WTC11 (cell line): ENCODE measurements at regions not wholly inside any gene's neighbourhood (a gene's known extent, or its start where the extent isn't known, plus 50 kb on each side); places are given as distances from the start of the nearest gene placed in this dataset.

Experiments used
- ATAC-seq: fragments of 200-7000 bp; cut with Tn5 transposase; 2 replicates; pipeline ENCODE4 v1.10.0; 2021; ENCODE audit warnings: mild to moderate bottlenecking, moderate library complexity
- CTCF ChIA-PET: fragments of 300-600 bp; sonication (Branson Sonifier 250); formaldehyde crosslinking; loops from one replicate; lab custom pipeline; 2021; ENCODE audit warnings: antibody characterized with exemption; lab: Charles Lee
- POLR2A ChIA-PET: fragments of 350-600 bp; sonication (Branson Sonifier 250); formaldehyde crosslinking; loops from one replicate; lab custom pipeline; 2021; ENCODE audit warnings: antibody characterized with exemption; lab: Charles Lee
- DNase-seq: peaks from one replicate; pipeline ENCODE4 v3.0.0; 2021; ENCODE audit warnings: low spot score
- H3K27ac Mint-ChIP-seq: 2 replicates; pipeline ENCODE4 v1.8.0; 2021; ENCODE audit warnings: mixed read lengths
- H3K27me3 Mint-ChIP-seq: 2 replicates; pipeline ENCODE4 v1.8.0; 2021; ENCODE audit warnings: low read depth, mild to moderate bottlenecking, moderate library complexity, mixed read lengths
- H3K36me3 Mint-ChIP-seq: 2 replicates; pipeline ENCODE4 v1.8.0; 2021; ENCODE audit warnings: mixed read lengths
- H3K4me1 Mint-ChIP-seq: 2 replicates; pipeline ENCODE4 v1.8.0; 2022; ENCODE audit warnings: mixed read lengths
- H3K4me3 Mint-ChIP-seq: 2 replicates; pipeline ENCODE4 v1.8.0; 2021; ENCODE audit warnings: mild to moderate bottlenecking, moderate library complexity, mixed read lengths
- H3K9me3 Mint-ChIP-seq: 2 replicates; pipeline ENCODE4 v1.8.0; 2021; ENCODE audit warnings: mixed read lengths
- AFF4 ChIP-seq: sonication (generic); formaldehyde crosslinking; IDR thresholded peaks from 2 replicates; pipeline ENCODE4 v1.8.1; 2023; ENCODE audit warnings: mild to moderate bottlenecking, missing genetic modification reagents, borderline replicate concordance
- ATF6 ChIP-seq: sonication (generic); formaldehyde crosslinking; IDR thresholded peaks from 2 replicates; pipeline ENCODE4 v1.8.1; 2023; ENCODE audit warnings: mild to moderate bottlenecking, missing genetic modification reagents
- EMX1 ChIP-seq: fragments of 250-450 bp; sonication (Bioruptor Pico); IDR thresholded peaks from 2 replicates; pipeline ENCODE4 v1.8.0; 2021; ENCODE audit warnings: mild to moderate bottlenecking
- GRHL2 ChIP-seq: fragments of 250-450 bp; sonication (Bioruptor Pico); IDR thresholded peaks from 2 replicates; pipeline ENCODE4 v1.8.0; 2022; ENCODE audit warnings: mild to moderate bottlenecking, moderate library complexity; ENCODE audit not compliant: insufficient replicate concordance, severe bottlenecking
- IRF1 ChIP-seq: sonication (generic); formaldehyde crosslinking; IDR thresholded peaks from 2 replicates; pipeline ENCODE4 v1.8.0; 2023; ENCODE audit warnings: missing genetic modification reagents
- MAX ChIP-seq: sonication (generic); formaldehyde crosslinking; IDR thresholded peaks from 2 replicates; pipeline ENCODE4 v1.8.0; 2022; ENCODE audit warnings: mild to moderate bottlenecking, missing genetic modification reagents
- MXD4 ChIP-seq: fragments of 250-450 bp; sonication (Bioruptor Pico); IDR thresholded peaks from 2 replicates; pipeline ENCODE4 v1.8.0; 2021; ENCODE audit warnings: mild to moderate bottlenecking, moderate library complexity, borderline replicate concordance
- NFATC4 ChIP-seq: fragments of 250-450 bp; sonication (Bioruptor Pico); IDR thresholded peaks from 2 replicates; pipeline ENCODE4 v1.9.0; 2021; ENCODE audit warnings: mild to moderate bottlenecking
- NR1H2 ChIP-seq: sonication (generic); formaldehyde crosslinking; IDR thresholded peaks from 2 replicates; pipeline ENCODE4 v1.9.0; 2021; ENCODE audit warnings: mild to moderate bottlenecking, moderate library complexity, missing genetic modification reagents
- NR3C1 ChIP-seq: sonication (generic); formaldehyde crosslinking; conservative IDR thresholded peaks from 2 replicates; pipeline ENCODE4 v1.8.1; 2023; ENCODE audit warnings: low read depth, mild to moderate bottlenecking, missing genetic modification reagents
- SOX15 ChIP-seq: fragments of 250-450 bp; sonication (Bioruptor Pico); IDR thresholded peaks from 2 replicates; pipeline ENCODE4 v1.9.0; 2021; ENCODE audit warnings: mild to moderate bottlenecking
- TCF7 ChIP-seq: sonication (generic); formaldehyde crosslinking; IDR thresholded peaks from 2 replicates; pipeline ENCODE4 v1.8.0; 2022; ENCODE audit warnings: mild to moderate bottlenecking, low read depth, missing genetic modification reagents, moderate library complexity
- ZNF138 ChIP-seq: sonication (generic); formaldehyde crosslinking; conservative IDR thresholded peaks from 2 replicates; pipeline ENCODE4 v1.8.1; 2022; ENCODE audit warnings: mild to moderate bottlenecking, moderate library complexity, missing genetic modification reagents
- ZNF219 ChIP-seq: sonication (generic); formaldehyde crosslinking; IDR thresholded peaks from 2 replicates; pipeline ENCODE4 v1.8.0; 2023; ENCODE audit warnings: missing genetic modification reagents, mild to moderate bottlenecking, borderline replicate concordance
- ZNF263 ChIP-seq: sonication (generic); formaldehyde crosslinking; IDR thresholded peaks from 2 replicates; pipeline ENCODE4 v1.8.1; 2022; ENCODE audit warnings: low read depth, mild to moderate bottlenecking, moderate library complexity, missing genetic modification reagents
- TF ChIP-seq, protein P1 (sequence below): sonication (generic); formaldehyde crosslinking; IDR thresholded peaks from 2 replicates; pipeline ENCODE4 v1.8.0; 2022; ENCODE audit warnings: mild to moderate bottlenecking, missing genetic modification reagents
- TF ChIP-seq, protein P2 (sequence below): fragments of 250-450 bp; sonication (Bioruptor Pico); IDR thresholded peaks from 2 replicates; pipeline ENCODE4 v1.8.0; 2021; ENCODE audit warnings: mild to moderate bottlenecking

DNA sequence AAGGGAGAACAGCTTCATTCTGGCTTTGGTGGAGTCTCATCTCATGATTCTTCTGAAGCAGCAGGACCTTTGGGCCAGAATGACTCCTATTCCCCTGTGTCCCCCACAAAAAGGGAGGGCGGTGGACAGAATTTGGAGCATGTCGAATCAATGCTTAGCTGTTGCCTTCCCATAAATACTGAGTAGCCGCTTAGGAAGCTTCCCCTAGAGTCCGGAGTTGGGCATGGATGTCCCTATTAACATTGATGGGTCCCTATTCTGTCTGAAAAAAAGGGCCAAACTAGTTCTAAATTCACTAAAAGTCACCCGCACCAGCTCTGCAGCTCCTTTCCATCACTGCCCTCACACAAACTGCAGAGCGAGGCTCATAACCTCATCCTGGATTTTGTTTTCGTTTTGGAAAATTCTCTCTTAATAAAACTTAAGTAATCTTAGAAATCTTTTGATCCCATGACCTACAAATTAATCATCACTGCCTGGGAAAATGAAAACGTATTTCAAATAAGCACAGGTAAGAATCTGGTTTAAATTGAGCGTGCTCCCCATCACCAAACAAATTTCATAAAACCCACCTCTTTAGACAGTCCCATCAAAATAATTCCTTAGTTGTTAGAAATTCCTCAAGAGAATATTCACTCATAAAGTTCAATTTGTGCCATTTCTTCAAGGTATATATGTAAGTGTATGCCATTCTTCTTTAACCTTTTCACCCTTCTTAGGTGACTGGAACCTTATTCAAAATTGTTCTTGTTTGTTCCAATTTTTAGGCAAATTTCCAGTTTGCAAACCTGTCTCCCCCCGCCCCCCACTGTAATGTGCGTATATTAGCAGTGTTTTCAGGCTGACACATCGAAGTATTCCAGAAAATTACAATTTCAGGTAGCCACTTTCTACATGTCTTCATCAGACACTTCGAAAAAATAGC lies 53.3 kb upstream of the NKAP start:
- CTCF ChIA-PET = interaction anchor here (1.0 kb wide), 1 partner anchor 217 kb away, joined by 3 read pairs; no protein-coding TSS in a partner anchor
- peaks cover 100% of the 10 kb centered on the region for H3K27me3 Mint-ChIP-seq
- TF ChIP-seq ZNF219 = no peak
- TF ChIP-seq SOX15 = no peak
- TF ChIP-seq AFF4 (CRISPR knock-in tag) = no peak
- no peak for TF ChIP-seq GRHL2 (CRISPR knock-in tag)
- no peak for TF ChIP-seq NR3C1 (CRISPR knock-in tag)
- no peak for TF ChIP-seq MXD4 (CRISPR knock-in tag)
- no peak for TF ChIP-seq MAX (CRISPR knock-in tag)
- no peak for TF ChIP-seq TCF7 (CRISPR knock-in tag)
- TF ChIP-seq IRF1 = no peak
- no peak for TF ChIP-seq ATF6 (CRISPR knock-in tag)
- TF ChIP-seq, protein P1, sequence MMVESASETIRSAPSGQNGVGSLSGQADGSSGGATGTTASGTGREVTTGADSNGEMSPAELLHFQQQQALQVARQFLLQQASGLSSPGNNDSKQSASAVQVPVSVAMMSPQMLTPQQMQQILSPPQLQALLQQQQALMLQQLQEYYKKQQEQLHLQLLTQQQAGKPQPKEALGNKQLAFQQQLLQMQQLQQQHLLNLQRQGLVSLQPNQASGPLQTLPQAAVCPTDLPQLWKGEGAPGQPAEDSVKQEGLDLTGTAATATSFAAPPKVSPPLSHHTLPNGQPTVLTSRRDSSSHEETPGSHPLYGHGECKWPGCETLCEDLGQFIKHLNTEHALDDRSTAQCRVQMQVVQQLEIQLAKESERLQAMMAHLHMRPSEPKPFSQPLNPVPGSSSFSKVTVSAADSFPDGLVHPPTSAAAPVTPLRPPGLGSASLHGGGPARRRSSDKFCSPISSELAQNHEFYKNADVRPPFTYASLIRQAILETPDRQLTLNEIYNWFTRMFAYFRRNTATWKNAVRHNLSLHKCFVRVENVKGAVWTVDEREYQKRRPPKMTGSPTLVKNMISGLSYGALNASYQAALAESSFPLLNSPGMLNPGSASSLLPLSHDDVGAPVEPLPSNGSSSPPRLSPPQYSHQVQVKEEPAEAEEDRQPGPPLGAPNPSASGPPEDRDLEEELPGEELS (CRISPR knock-in tag) = no peak
- TF ChIP-seq NR1H2 (CRISPR knock-in tag) = no peak
- TF ChIP-seq NFATC4 (CRISPR knock-in tag) = no peak
- TF ChIP-seq, protein P2, sequence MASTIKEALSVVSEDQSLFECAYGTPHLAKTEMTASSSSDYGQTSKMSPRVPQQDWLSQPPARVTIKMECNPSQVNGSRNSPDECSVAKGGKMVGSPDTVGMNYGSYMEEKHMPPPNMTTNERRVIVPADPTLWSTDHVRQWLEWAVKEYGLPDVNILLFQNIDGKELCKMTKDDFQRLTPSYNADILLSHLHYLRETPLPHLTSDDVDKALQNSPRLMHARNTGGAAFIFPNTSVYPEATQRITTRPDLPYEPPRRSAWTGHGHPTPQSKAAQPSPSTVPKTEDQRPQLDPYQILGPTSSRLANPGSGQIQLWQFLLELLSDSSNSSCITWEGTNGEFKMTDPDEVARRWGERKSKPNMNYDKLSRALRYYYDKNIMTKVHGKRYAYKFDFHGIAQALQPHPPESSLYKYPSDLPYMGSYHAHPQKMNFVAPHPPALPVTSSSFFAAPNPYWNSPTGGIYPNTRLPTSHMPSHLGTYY (CRISPR knock-in tag) = no peak
- no peak for TF ChIP-seq EMX1 (CRISPR knock-in tag)
- TF ChIP-seq ZNF138 (CRISPR knock-in tag) = no peak
- TF ChIP-seq ZNF263 (CRISPR knock-in tag) = no peak
- DNase-seq (no peak), ATAC-seq (no peak)
- no peak overlapping the region for H3K4me3 Mint-ChIP-seq
- no peak overlapping the region for H3K27ac Mint-ChIP-seq
- POLR2A ChIA-PET = no interaction called here
- H3K36me3 Mint-ChIP-seq = no peaks in the 10 kb centered on the region
- no peaks in the 10 kb centered on the region for H3K9me3 Mint-ChIP-seq
- H3K4me1 Mint-ChIP-seq = peaks cover 15% of the 10 kb centered on the region
